ENCODE measurements at regions not wholly inside any gene's neighbourhood (a gene's known extent, or its start where the extent isn't known, plus 50 kb on each side); places are given as distances from the start of the nearest gene placed in this dataset.
"Not testable (repeated sequence)": the region's sequence is repeated elsewhere in the genome, so short reads cannot be mapped to it uniquely, and the experiment has no call there.

DNA sequence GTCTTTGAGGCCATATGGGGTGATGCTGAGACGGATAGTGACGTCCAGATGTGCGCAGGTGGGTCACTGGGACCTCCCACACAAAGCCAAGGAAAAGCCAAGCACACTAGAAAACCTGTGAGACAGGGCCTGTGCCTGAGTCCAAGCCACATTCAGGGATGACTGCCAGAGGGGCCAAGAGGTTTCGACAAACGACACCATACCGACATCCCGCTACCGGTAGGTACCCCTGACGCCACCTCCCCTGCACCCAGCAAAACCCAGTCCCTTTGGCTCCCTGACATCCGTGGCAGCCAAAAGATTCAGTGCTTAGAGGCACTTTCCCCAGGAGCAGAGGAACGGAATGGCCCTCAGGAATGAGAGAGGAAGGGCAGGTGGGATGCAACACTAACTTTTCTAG is 158.0 kb upstream of the ZNF337 start:
- ATAC-seq; H3K36me3 Mint-ChIP-seq; H3K27me3 ChIP-seq (ENCODE audit: control insufficient read depth in 2 of 2, insufficient read depth in 2 of 2, low read length in 2 of 2); H3K9me3 ChIP-seq (ENCODE audit: control insufficient read depth in 2 of 3, low read length in 3 of 3); H3K27ac Mint-ChIP-seq; H3K9me3 Mint-ChIP-seq; H3K4me3 ChIP-seq (ENCODE audit: low read length); POLR2A ChIA-PET; H3K27ac ChIP-seq (ENCODE audit: low read depth, low read length); CTCF ChIA-PET; H3K36me3 ChIP-seq (ENCODE audit: control insufficient read depth in 2 of 3, insufficient read depth in 3 of 3, low read length in 3 of 3): not testable (repeated sequence)
- peak overlapping the region; percentile 82 to 95 (median 92) for H3K4me3 Mint-ChIP-seq
- intact Hi-C loops (cut with micrococcal nuclease) = loop anchor here in 1 of 2 donors (1.0 to 2.0 kb wide), 2 partner anchors 9 to 14 kb away; no protein-coding TSS in a partner anchor
- H3K4me1 ChIP-seq (ENCODE audit: control insufficient read depth in 2 of 2, insufficient read depth in 2 of 2, low read length in 2 of 2) = peaks cover 0 to 11% of the 10 kb centered on the region in 2 donors
- H3K27me3 Mint-ChIP-seq = peaks cover 35 to 50% (median 40%) of the 10 kb centered on the region in 5 donors
- DNase-seq = peak in 1 of 9 donors; percentile 16
- H3K4me1 Mint-ChIP-seq = peaks cover 22 to 42% (median 36%) of the 10 kb centered on the region in 7 donors

DNA sequence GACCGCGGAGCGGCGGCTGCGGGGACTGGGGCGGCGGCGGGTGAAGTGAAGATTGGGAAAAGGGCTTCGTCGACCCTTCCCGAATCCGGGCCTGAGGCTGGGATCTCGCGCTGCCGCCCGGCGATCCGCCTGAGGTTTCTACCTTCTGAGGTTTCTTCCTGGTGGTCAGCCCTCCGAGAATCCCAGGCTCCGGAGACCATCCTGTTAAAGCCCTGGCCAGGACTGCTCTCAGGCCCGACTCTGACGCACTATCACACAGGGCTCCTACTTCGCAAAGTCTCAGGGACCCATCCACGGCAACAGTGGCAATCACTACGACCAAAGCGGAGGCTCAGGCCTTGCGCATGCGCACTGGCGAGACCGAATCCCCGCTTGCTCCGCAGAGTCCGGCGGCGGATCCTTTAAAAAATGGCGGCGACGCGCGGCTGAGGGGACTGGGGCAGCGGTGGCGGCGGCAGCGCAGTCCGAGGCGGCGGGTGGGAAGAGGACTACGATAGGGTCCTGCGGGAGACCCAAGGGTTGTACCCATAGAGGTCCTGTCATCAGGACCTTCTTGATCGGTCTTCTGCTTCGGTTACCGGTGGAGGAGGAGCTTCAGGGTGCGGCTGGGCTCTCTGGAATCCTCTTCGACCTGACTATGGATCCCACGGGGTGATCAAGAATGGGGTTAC is 157.2 kb upstream of the ZNF337 start:
- Mint-ChIP-seq H3K27me3 (peaks cover 27 to 42% (median 32%) of the 10 kb centered on the region in 5 donors), H3K27ac (peak overlapping the region in 8 of 9 donors; percentile 54 to 82 (median 80)), H3K4me1 (peaks cover 20 to 36% (median 28%) of the 10 kb centered on the region in 7 donors), H3K4me3 (peak overlapping the region; percentile 82 to 95 (median 92))
- H3K9me3 ChIP-seq (ENCODE audit: control insufficient read depth in 2 of 3, low read length in 3 of 3); H3K4me1 ChIP-seq (ENCODE audit: control insufficient read depth in 2 of 2, insufficient read depth in 2 of 2, low read length in 2 of 2); POLR2A ChIA-PET; CTCF ChIA-PET; H3K9me3 Mint-ChIP-seq; H3K27me3 ChIP-seq (ENCODE audit: control insufficient read depth in 2 of 2, insufficient read depth in 2 of 2, low read length in 2 of 2); H3K36me3 Mint-ChIP-seq; H3K36me3 ChIP-seq (ENCODE audit: control insufficient read depth in 2 of 3, insufficient read depth in 3 of 3, low read length in 3 of 3): not testable (repeated sequence)
- Histone ChIP-seq H3K27ac (ENCODE audit: low read depth, low read length) (peak overlapping the region; percentile 41), H3K4me3 (ENCODE audit: low read length) (peak overlapping the region; percentile 84)
- ATAC-seq (peak; percentile 79), DNase-seq (peak; percentile 63 to 81 (median 73))
- intact Hi-C loops (cut with micrococcal nuclease) = loop anchor here in 1 of 2 donors (1.0 to 2.0 kb wide), 2 partner anchors 9 to 15 kb away; no protein-coding TSS in a partner anchor

DNA sequence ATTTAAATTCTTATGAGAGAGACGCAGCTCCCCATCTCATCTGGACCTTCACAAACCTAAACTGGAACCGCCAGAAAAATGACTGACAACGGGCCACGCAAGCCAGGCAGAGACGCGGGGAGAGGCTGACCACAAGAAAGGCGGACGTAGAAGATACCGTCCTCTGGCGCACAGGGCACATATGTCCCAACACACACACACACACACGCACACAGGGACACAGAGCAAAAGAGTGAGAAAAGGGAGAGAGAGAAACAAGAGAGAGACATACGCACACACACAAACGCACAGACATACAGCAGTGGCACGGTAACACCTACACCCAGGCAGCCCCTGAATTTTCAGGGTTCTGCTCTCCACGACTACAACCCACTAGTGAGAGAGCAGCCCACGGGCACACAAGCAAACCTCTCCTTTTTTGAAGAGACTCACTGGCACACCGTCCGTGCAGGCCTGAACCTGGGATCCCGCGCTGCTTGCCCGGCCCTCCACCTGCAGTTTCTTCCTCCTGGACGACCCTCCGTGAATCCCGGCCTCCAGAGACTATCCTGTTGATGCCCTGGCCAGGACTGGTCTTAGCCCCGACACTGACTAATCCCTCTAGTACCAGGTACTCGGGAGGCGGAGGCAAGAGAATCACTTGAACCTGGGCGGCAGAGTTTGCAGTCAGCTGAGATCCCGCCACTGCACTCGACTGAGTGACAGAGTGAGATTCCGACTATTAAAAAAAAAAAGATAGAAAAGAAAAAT is 156.5 kb upstream of the ZNF337 start:
- Mint-ChIP-seq H3K27ac (peak overlapping the region in 8 of 9 donors; percentile 52 to 85 (median 75)), H3K4me3 (peak overlapping the region; percentile 82 to 95 (median 92)), H3K27me3 (peaks cover 22 to 37% (median 29%) of the 10 kb centered on the region in 5 donors), H3K4me1 (peaks cover 18 to 31% (median 24%) of the 10 kb centered on the region in 7 donors)
- H3K4me1 ChIP-seq (ENCODE audit: control insufficient read depth in 2 of 2, insufficient read depth in 2 of 2, low read length in 2 of 2); intact Hi-C loops (cut with micrococcal nuclease); H3K36me3 ChIP-seq (ENCODE audit: control insufficient read depth in 2 of 3, insufficient read depth in 3 of 3, low read length in 3 of 3); POLR2A ChIA-PET; CTCF ChIA-PET; H3K9me3 Mint-ChIP-seq; H3K9me3 ChIP-seq (ENCODE audit: control insufficient read depth in 2 of 3, low read length in 3 of 3); H3K27me3 ChIP-seq (ENCODE audit: control insufficient read depth in 2 of 2, insufficient read depth in 2 of 2, low read length in 2 of 2); H3K36me3 Mint-ChIP-seq: not testable (repeated sequence)
- ATAC-seq = peak; percentile 41
- Histone ChIP-seq H3K4me3 (ENCODE audit: low read length) (peak overlapping the region; percentile 84), H3K27ac (ENCODE audit: low read depth, low read length) (peak overlapping the region; percentile 41)
- DNase-seq = peak in 1 of 9 donors; percentile 19

DNA sequence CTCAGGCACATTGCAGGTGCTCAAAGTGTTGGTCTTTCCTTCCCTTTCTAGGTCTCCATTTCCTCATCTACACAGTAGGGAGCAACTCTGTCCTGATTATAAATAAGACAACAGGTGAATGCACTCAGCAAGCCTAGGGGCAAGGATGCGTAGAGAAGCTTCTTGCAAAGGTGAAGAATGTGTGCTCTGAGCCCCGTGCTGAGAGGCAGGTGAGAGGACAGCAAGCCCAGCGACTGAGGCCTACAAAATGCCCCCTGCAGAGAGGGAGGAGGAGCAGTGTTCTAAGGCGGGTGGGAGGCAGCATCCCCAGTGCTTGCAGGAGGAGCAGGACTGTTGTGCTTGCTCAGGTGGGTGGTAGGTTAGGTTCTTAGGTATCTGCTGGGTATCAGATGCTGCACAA is 153.5 kb upstream of the ZNF337 start:
- H3K36me3 ChIP-seq (ENCODE audit: control insufficient read depth in 2 of 3, insufficient read depth in 3 of 3, low read length in 3 of 3); intact Hi-C loops (cut with micrococcal nuclease); H3K27ac ChIP-seq (ENCODE audit: low read depth, low read length); H3K27ac Mint-ChIP-seq; H3K9me3 ChIP-seq (ENCODE audit: control insufficient read depth in 2 of 3, low read length in 3 of 3); CTCF ChIA-PET; H3K27me3 ChIP-seq (ENCODE audit: control insufficient read depth in 2 of 2, insufficient read depth in 2 of 2, low read length in 2 of 2); H3K4me1 ChIP-seq (ENCODE audit: control insufficient read depth in 2 of 2, insufficient read depth in 2 of 2, low read length in 2 of 2); POLR2A ChIA-PET; H3K9me3 Mint-ChIP-seq; H3K36me3 Mint-ChIP-seq; H3K4me3 ChIP-seq (ENCODE audit: low read length); ATAC-seq: not testable (repeated sequence)
- Mint-ChIP-seq H3K4me3 (peak overlapping the region in 1 of 10 donors; percentile 38), H3K27me3 (peaks cover 2 to 16% (median 8%) of the 10 kb centered on the region in 5 donors), H3K4me1 (peaks cover 8 to 20% (median 18%) of the 10 kb centered on the region in 7 donors)
- DNase-seq = peak in 1 of 9 donors; percentile 4

DNA sequence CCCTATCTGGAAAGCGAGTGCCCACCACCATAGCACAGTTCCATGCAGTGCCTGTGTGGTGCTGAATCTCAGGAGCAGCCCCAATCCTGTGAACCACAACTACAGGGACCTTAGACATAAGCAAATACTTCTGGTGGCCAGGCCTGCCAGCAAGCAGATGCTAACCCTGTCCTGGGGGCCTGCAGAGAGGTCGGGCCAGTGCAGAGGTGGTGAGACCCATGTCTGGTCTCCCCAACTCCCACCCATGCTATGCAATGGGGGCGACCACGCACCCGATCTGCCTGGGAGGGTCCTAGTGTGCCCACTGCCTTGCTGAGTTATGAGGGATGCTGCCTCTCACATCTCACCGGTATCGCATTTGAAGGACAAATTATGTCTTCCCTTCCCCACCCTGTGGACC is 151.6 kb upstream of the ZNF337 start:
- Mint-ChIP-seq H3K4me1 (peaks cover 6 to 8% (median 6%) of the 10 kb centered on the region in 7 donors), H3K36me3 (no peaks in the 10 kb centered on the region), H3K4me3 (no peak overlapping the region), H3K27ac (no peak overlapping the region), H3K27me3 (peaks cover 0 to 5% (median 3%) of the 10 kb centered on the region in 5 donors), H3K9me3 (no peaks in the 10 kb centered on the region)
- no peak overlapping the region for H3K4me3 ChIP-seq (ENCODE audit: low read length)
- no peak overlapping the region for H3K27ac ChIP-seq (ENCODE audit: low read depth, low read length)
- DNase-seq (peak in 1 of 9 donors; percentile 9), ATAC-seq (no peak)
- H3K4me1 ChIP-seq (ENCODE audit: control insufficient read depth in 2 of 2, insufficient read depth in 2 of 2, low read length in 2 of 2) = no peaks in the 10 kb centered on the region
- ChIA-PET POLR2A (no interaction called here), CTCF (no interaction called here)
- H3K36me3 ChIP-seq (ENCODE audit: control insufficient read depth in 2 of 3, insufficient read depth in 3 of 3, low read length in 3 of 3) = no peaks in the 10 kb centered on the region
- intact Hi-C loops (cut with micrococcal nuclease) = no loop called here
- no peaks in the 10 kb centered on the region for H3K27me3 ChIP-seq (ENCODE audit: control insufficient read depth in 2 of 2, insufficient read depth in 2 of 2, low read length in 2 of 2)
- H3K9me3 ChIP-seq (ENCODE audit: control insufficient read depth in 2 of 3, low read length in 3 of 3) = no peaks in the 10 kb centered on the region

DNA sequence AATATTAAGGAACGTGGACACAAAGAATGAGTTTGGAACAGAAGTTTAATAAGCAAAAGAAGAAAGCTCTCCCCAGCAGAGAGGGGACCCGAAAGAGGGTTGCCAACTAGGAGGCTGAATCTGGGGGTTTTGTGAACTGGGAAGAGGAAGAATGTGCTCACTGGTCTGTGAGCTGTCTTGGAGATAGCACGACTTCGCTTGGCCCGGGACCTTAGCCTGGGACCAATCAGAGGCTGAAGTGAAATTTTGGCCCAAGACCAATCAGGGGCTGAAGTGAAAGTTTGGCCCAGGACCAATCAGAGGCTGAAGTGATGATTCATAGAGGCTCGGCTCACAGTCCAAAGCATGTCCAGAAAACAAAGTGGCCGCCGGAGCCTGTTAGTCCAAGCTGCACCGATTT is 148.0 kb upstream of the ZNF337 start:
- H3K4me3 ChIP-seq (ENCODE audit: low read length); H3K4me1 Mint-ChIP-seq; DNase-seq; H3K27ac ChIP-seq (ENCODE audit: low read depth, low read length); H3K27me3 Mint-ChIP-seq; ATAC-seq; H3K36me3 Mint-ChIP-seq; intact Hi-C loops (cut with micrococcal nuclease); H3K27me3 ChIP-seq (ENCODE audit: control insufficient read depth in 2 of 2, insufficient read depth in 2 of 2, low read length in 2 of 2); H3K4me1 ChIP-seq (ENCODE audit: control insufficient read depth in 2 of 2, insufficient read depth in 2 of 2, low read length in 2 of 2); H3K36me3 ChIP-seq (ENCODE audit: control insufficient read depth in 2 of 3, insufficient read depth in 3 of 3, low read length in 3 of 3); H3K27ac Mint-ChIP-seq; POLR2A ChIA-PET; H3K9me3 Mint-ChIP-seq; H3K9me3 ChIP-seq (ENCODE audit: control insufficient read depth in 2 of 3, low read length in 3 of 3); CTCF ChIA-PET; H3K4me3 Mint-ChIP-seq: not testable (repeated sequence)

DNA sequence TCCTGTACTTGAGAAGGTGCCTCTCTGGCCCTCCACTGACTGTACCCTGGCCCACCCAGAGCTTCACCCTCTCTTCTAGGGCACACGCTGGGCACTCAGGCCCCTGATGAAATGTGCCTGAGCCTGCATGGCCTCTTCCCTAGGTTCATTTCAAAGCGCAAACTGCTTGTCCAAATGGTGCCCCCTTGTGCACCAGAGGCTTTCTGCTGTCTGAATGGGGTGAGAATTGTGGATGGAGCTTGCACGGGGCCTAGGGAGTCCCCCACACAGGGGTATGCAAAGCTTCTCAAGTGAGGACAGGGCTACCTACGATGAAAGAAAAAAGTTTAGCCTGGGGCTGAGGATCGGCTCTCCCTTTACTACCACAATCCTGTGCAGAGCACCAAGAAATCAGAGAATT is 116.9 kb upstream of the ZNF337 start:
- ATAC-seq; H3K9me3 Mint-ChIP-seq; H3K4me1 Mint-ChIP-seq; H3K27me3 ChIP-seq (ENCODE audit: control insufficient read depth in 2 of 2, insufficient read depth in 2 of 2, low read length in 2 of 2); H3K36me3 Mint-ChIP-seq; H3K4me3 Mint-ChIP-seq; DNase-seq; H3K4me3 ChIP-seq (ENCODE audit: low read length); H3K27ac ChIP-seq (ENCODE audit: low read depth, low read length); POLR2A ChIA-PET; intact Hi-C loops (cut with micrococcal nuclease); H3K27me3 Mint-ChIP-seq; H3K4me1 ChIP-seq (ENCODE audit: control insufficient read depth in 2 of 2, insufficient read depth in 2 of 2, low read length in 2 of 2); CTCF ChIA-PET; H3K36me3 ChIP-seq (ENCODE audit: control insufficient read depth in 2 of 3, insufficient read depth in 3 of 3, low read length in 3 of 3); H3K9me3 ChIP-seq (ENCODE audit: control insufficient read depth in 2 of 3, low read length in 3 of 3); H3K27ac Mint-ChIP-seq: not testable (repeated sequence)

Measured in naive thymus-derived CD4-positive, alpha-beta T cell (primary cell).